GM12891 (cell line): ENCODE measurements at regions not wholly inside any gene's neighbourhood (a gene's known extent, or its start where the extent isn't known, plus 50 kb on each side); places are given as distances from the start of the nearest gene placed in this dataset.

ENCODE experiments used
- PAX5 ChIP-seq: IDR thresholded peaks from 2 replicates; pipeline ENCODE4 v1.6.1; 2011; ENCODE audit warnings: low read length, moderate library complexity, mild to moderate bottlenecking; ENCODE audit not compliant: insufficient read depth, severe bottlenecking
- POLR2A ChIP-seq: IDR thresholded peaks from 2 replicates; pipeline ENCODE4 v1.6.1; 2011; ENCODE audit warnings: low read depth, low read length, control low read depth
- POLR2AphosphoS5 ChIP-seq: IDR thresholded peaks from 2 replicates; pipeline ENCODE4 v1.6.1; 2011; ENCODE audit warnings: low read depth, low read length, control low read depth
- POU2F2 ChIP-seq: IDR thresholded peaks from 2 replicates; pipeline ENCODE4 v1.6.1; 2011; ENCODE audit warnings: low read depth, mild to moderate bottlenecking, control low read depth, low read length, moderate library complexity

DNA sequence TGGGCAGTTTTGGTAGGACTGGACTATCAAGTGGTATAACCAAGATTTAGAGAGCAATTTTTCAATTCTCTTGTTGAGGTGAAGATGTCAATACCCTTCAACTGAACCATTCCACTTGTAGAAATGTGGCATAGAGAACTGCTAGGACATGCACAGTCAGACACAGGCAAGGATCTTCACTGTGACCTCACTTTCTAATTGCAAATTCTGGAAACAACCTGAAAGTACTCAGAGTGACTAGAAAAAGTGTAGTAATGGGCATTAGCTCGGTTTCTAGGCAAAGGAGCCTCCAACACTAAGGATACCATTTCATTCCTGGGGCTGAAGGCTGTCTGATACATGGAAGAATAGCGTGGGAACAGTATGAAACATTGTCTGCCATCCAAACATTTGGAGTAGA lies 433.0 kb upstream of the RUNX1 start:
- TF ChIP-seq POLR2A (no peak), POU2F2 (no peak), POLR2AphosphoS5 (no peak), PAX5 (no peak)
